Left colon (tissue), 2 donors: ENCODE measurements at regions not wholly inside any gene's neighbourhood (a gene's known extent, or its start where the extent isn't known, plus 50 kb on each side); places are given as distances from the start of the nearest gene placed in this dataset.
A peak's percentile ranks its signal among the peaks of the same experiment; 100 is the strongest.

Experiments
- ATAC-seq: fragments of 200-7000 bp; cut with Tn5 transposase; one replicate; pipeline ENCODE4 v1.9.1; 2020; ENCODE audit warnings: mild to moderate bottlenecking, moderate library complexity
- DNase-seq, 2 donors: peaks; one replicate each; pipeline ENCODE4 v3.0.0-alpha.2; 2020
- intact Hi-C, 2 donors: fragments of 100-400 bp; cut with DNase I in 1 of 2; cut with micrococcal nuclease in 1 of 2; formaldehyde crosslinking; loops; one replicate each; pipeline versions ENCODE4 v1.11.2 to v1.14.0; 2022; cut with DNase I, micrococcal nuclease
- donor health status: DM: no; HTN: no; CAD: no.
- donor health status: DM: yes; HTN: yes; CAD: no.

- intact Hi-C loops, result loop anchor here in 1 of 2 donors (10.0 kb wide), 1 partner anchor 476 kb away; no protein-coding TSS in a partner anchor
- ATAC-seq (peak; percentile 37), DNase-seq (peak; percentile 60 to 78)
Measured at GRCh38 chr1:234980645-234981396, 147.8 kb downstream of the TOMM20 start.

GRCh38 chr1:234980291-234980644 is 148.4 kb downstream of the TOMM20 start:
- DNase-seq, result peak in 1 of 2 donors; percentile 26
- intact Hi-C loops, result loop anchor here in 1 of 2 donors (10.0 kb wide), 1 partner anchor 475 kb away; no protein-coding TSS in a partner anchor
- ATAC-seq, result no peak

GRCh38 chr1:234979296-234980279 is 149.0 kb downstream of the TOMM20 start:
- DNase-seq, result peak; percentile 32 to 36
- intact Hi-C loops, result loop anchor here in 1 of 2 donors (10.0 kb wide), 2 partner anchors 255 to 475 kb away; no protein-coding TSS in a partner anchor
- no peak for ATAC-seq

GRCh38 chr1:234978397-234979295 is 150.0 kb downstream of the TOMM20 start:
- ATAC-seq, result peak; percentile 69

DNA sequence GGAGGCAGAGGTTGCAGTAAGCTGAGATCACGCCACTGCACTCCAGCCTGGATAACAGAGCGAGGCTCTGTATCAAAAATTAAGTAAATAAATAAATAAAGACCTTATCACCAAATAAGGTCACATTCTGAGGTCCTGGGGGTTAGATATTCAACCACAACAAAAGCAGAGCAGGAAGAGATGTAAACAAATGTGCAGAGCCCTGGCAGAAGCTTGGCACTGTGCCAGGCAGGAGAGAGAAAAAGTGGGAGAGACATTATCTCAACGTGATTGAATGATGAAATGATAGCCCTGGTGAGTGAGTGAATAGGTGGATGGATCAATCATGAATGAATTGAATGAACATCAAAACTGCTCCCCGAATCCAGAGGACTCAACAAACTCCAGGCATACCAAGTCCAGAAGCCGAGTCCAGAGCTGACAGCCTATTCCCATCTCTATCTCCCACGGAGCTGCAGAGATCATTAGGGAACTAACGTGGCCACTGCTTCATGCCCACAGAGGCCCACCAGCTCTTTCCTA is 150.7 kb downstream of the TOMM20 start:
- intact Hi-C loops, result loop anchor here in 1 of 2 donors (10.0 kb wide), 1 partner anchor 253 kb away; no protein-coding TSS in a partner anchor
- peak; percentile 47 to 70 for DNase-seq
- ATAC-seq, result no peak

More at GRCh38 chr1:234978397-234979295, 150.0 kb downstream of the TOMM20 start:
- peak; percentile 77 to 89 for DNase-seq
- intact Hi-C loops, result loop anchor here in 1 of 2 donors (10.0 kb wide), 1 partner anchor 254 kb away; no protein-coding TSS in a partner anchor

DNA sequence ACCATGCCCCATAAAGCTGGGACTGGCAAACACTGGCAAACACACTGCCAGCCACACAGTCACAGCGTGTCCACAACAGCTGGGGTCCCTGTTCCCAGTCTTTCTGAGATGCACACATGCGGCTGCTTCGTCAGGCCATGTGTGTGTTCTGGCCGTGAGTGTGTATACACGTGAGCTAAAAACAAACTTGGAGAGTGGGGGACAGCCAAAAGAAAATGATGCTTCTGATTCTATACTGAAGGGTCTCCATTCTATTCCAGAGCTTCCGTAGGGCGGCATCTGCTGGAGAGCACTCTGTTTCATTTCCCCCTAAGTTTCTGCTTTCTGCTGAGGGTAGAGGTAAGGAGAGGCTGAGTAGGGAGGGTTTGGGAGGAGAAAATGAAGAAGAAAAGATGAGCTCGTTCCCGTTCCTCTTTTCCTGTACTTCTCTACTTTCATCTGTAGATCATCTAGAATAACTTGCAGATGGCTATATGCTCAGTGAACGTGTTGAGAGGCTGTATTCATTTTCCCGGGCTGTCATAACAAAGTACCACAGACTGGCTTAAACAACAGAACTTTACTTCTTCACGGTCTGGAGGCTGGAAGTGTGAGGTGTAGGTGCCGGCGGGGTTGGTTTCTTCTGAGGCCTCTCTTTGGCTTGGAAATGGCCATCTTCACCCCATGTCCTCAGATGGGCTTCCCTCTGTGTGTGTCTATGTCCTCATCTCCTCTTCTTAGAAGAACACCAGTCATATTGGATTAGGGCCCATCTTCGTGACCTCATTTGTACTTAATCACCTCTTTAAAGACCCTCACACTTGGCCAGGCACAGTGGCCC is 151.6 kb downstream of the TOMM20 start:
- intact Hi-C loops, result loop anchor here in 1 of 2 donors (10.0 kb wide), 1 partner anchor 252 kb away; no protein-coding TSS in a partner anchor
- ATAC-seq (no peak), DNase-seq (peak in 1 of 2 donors; percentile 25)

DNA sequence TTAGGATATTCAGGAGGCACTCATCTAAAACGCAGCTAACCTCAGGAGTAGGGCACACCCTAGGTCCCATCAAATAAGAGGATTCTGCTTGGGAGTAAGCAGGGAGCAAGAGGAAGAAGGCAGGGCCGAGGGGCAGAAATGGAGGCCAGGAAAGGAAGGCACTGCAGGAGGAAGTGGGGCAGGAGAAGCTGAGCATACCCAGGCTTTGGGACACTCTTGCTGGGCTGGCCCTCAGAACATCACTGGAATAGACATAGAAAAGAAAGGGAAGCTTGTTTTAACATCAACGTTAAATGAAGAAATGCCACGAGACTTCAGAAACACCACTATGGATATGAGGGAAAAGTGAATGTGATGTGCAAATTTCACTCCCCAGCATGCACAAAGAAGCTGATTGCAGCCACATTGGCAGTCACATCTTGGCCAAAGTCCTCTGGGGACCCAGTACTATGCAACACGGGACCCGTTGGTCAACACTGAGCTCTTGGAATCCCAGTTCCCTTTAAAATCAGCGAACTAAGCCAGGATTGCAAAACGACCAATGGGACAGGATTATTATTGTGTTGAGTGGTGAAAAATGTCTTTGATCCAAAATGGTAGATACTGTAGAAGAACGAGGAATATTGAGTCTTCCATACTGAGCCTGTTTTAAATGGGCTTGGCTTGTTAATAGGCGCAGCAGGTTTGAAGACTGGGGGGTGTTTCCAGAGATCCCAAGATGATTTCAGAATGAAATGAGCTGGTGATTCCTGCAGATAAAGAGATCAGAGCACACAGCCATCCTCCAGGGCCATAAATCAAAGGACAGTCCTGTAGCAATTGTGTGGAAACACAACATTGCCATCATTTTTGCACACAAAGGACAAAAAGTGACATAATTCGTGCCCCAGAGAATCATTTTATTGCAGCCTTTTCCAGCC is 152.4 kb downstream of the TOMM20 start:
- ATAC-seq (no peak), DNase-seq (peak in 1 of 2 donors; percentile 43)
- intact Hi-C loops, result loop anchor here in 1 of 2 donors (10.0 kb wide), 1 partner anchor 251 kb away; no protein-coding TSS in a partner anchor

GRCh38 chr1:234975122-234975940 is 153.3 kb downstream of the TOMM20 start:
- DNase-seq (peak in 1 of 2 donors; percentile 28), ATAC-seq (peak; percentile 5)
- intact Hi-C loops, result loop anchor here in 1 of 2 donors (10.0 kb wide), 1 partner anchor 251 kb away; no protein-coding TSS in a partner anchor

DNA sequence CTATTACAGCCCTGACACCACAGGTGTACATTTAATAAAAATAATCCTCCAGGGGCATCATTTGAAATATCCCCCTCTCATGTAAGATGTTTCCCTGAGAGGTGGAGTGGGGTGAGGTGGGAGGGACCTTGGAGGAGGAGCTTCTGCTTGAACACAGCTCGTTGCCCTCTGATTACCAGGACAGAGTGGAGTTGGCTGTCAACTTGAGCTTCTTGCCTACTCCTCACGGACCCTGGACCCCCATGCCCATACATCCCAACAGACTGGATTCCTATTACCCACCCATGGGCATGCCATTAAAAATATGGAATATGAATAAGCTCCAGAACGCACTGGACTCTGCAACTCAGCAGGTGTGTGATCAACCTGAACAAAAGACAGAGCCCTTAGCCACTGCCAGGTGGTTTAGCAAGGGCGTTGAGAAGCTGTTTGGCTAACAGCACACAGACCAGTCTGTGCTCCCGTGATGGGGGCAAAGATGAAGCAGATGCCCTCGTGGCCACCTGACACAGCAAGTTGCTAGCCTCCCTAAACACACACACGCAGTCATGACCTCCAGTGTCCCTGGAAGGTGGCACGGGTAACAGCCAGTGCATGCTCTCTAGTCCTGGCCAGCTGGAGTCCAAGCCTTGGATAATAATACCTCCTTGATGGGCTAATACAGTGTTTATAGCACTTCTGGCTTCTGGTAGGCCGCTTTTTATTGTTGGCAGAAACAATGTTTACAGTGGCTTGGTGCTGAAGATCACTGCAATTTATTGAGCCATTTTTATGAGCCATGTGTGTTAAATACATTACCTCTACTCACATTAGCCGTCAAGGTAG is 155.0 kb downstream of the TOMM20 start:
- DNase-seq (peak; percentile 55 to 76), ATAC-seq (peak; percentile 62)
- intact Hi-C loops, result loop anchor here in 1 of 2 donors (10.0 kb wide), 1 partner anchor 249 kb away; no protein-coding TSS in a partner anchor

GRCh38 chr1:234972411-234973191 is 156.0 kb downstream of the TOMM20 start:
- intact Hi-C loops, result loop anchor here in 1 of 2 donors (10.0 kb wide), 1 partner anchor 248 kb away; no protein-coding TSS in a partner anchor
- DNase-seq (peak; percentile 24 to 33), ATAC-seq (no peak)

- DNase-seq (peak in 1 of 2 donors; percentile 1), ATAC-seq (no peak)
- intact Hi-C loops, result loop anchor here in 1 of 2 donors (10.0 kb wide), 1 partner anchor 247 kb away; no protein-coding TSS in a partner anchor
Measured at GRCh38 chr1:234971586-234972297, 156.9 kb downstream of the TOMM20 start.

DNA sequence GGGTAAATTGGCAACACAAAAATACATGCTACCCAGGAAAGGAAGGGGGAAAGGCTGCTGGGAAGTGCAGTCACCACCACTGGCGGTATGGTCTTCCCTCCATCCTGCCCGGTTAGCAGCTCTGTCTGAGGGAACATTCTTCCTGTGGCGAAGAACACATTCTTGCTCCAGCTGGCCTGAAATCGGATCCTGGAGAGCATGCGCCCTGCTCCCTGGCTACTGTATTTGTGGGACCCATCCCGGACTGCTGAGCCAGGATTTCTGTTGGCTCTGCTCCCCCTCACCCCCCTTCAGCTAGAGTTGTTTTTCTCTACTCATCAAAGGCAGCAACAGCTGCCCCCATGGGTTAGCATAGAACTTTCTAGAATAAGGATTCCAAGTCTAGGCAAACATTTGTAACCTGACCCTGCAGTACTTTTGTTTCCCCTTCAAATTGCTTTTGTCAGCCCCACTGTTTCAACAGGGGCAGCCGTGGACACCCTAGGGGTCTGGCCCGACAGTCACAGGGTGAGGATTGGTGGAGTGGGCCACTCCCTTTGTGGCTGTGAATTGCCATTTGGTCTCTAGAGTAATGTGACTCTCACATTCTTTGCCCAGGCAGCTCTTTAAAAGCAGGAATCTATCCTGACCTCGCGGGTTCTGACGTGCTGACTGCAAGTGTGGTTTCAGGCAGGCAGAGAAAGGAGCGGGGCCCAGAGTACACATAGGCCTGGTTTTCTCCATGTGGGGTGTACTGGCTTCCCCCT is 157.7 kb downstream of the TOMM20 start:
- intact Hi-C loops, result loop anchor here in 1 of 2 donors (10.0 kb wide), 1 partner anchor 246 kb away; no protein-coding TSS in a partner anchor
- ATAC-seq (peak; percentile 41), DNase-seq (peak; percentile 58 to 70)
